GM21360 (cell line): ENCODE measurements at regions not wholly inside any gene's neighbourhood (a gene's known extent, or its start where the extent isn't known, plus 50 kb on each side); places are given as distances from the start of the nearest gene placed in this dataset.

Experiments used
- ATAC-seq: cut with Tn5 transposase; IDR thresholded peaks from one replicate; pipeline ENCODE4 v1.9.1; 2021; ENCODE audit warnings: mild to moderate bottlenecking, moderate library complexity; ENCODE audit not compliant: unreplicated experiment

- no peak for ATAC-seq
These were observed 208.2 kb upstream of the INHBA start for GRCh38 chr7:41910940-41911600.

- ATAC-seq: no peak
These were observed 204.6 kb upstream of the INHBA start for GRCh38 chr7:41907444-41907843.

GRCh38 chr7:41900532-41900931, 197.6 kb upstream of the INHBA start:
- ATAC-seq: no peak

- no peak for ATAC-seq
These were observed 197.0 kb upstream of the INHBA start for GRCh38 chr7:41899823-41900433.

- no peak for ATAC-seq
These were observed 190.8 kb upstream of the INHBA start for GRCh38 chr7:41893656-41894055.

GRCh38 chr7:41892356-41893100, 189.6 kb upstream of the INHBA start:
- ATAC-seq: no peak

- ATAC-seq: no peak
These were observed 189.1 kb upstream of the INHBA start for GRCh38 chr7:41891950-41892349.

- no peak for ATAC-seq
These were observed 187.9 kb upstream of the INHBA start for GRCh38 chr7:41890631-41891274.

- peak; percentile 7 for ATAC-seq
These were observed 186.6 kb upstream of the INHBA start for GRCh38 chr7:41889472-41889871.

GRCh38 chr7:41889040-41889439, 186.2 kb upstream of the INHBA start:
- ATAC-seq: peak; percentile 59

- no peak for ATAC-seq
These were observed 184.5 kb upstream of the INHBA start for GRCh38 chr7:41887416-41887815.

- no peak for ATAC-seq
These were observed 184.0 kb upstream of the INHBA start for GRCh38 chr7:41886901-41887311.

GRCh38 chr7:41886262-41886900, 183.5 kb upstream of the INHBA start:
- no peak for ATAC-seq

- ATAC-seq: no peak
These were observed 182.9 kb upstream of the INHBA start for GRCh38 chr7:41885748-41886147.

- no peak for ATAC-seq
These were observed 182.2 kb upstream of the INHBA start for GRCh38 chr7:41885078-41885477.

- peak; percentile 36 for ATAC-seq
These were observed 180.0 kb upstream of the INHBA start for GRCh38 chr7:41882745-41883420.

- ATAC-seq: no peak
These were observed 179.4 kb upstream of the INHBA start for GRCh38 chr7:41882256-41882655.

- ATAC-seq: peak; percentile 93
These were observed 178.6 kb upstream of the INHBA start for GRCh38 chr7:41881331-41882130.

- ATAC-seq: no peak
These were observed 177.2 kb upstream of the INHBA start for GRCh38 chr7:41880107-41880506.

GRCh38 chr7:41879403-41879802, 176.5 kb upstream of the INHBA start:
- ATAC-seq: no peak
